B cell (primary cell): ENCODE measurements at regions not wholly inside any gene's neighbourhood (a gene's known extent, or its start where the extent isn't known, plus 50 kb on each side); places are given as distances from the start of the nearest gene placed in this dataset.

Experiments used
- ATAC-seq: fragments of 200-7000 bp; cut with Tn5 transposase; one replicate; pipeline ENCODE4 v1.10.0; 2021; ENCODE audit warnings: low read depth, mild to moderate bottlenecking, moderate number of reproducible peaks, moderate library complexity
- CTCF ChIA-PET: fragments of 350-600 bp; sonication (Branson Sonifier 250); formaldehyde crosslinking; loops from one replicate; lab custom pipeline; 2021; ENCODE audit warnings: antibody characterized with exemption, inconsistent platforms; lab: Charles Lee
- POLR2A ChIA-PET: fragments of 350-600 bp; sonication (Branson Sonifier 250); formaldehyde crosslinking; loops from one replicate; lab custom pipeline; 2021; ENCODE audit warnings: antibody characterized with exemption; lab: Charles Lee
- DNase-seq: peaks from one replicate; pipeline ENCODE4 v3.0.0; 2013
- H2AFZ ChIP-seq: 2 replicates; pipeline ENCODE4 v1.6.1; 2012; ENCODE audit warnings: mild to moderate bottlenecking, low read depth, low read length; ENCODE audit not compliant: insufficient read depth, poor library complexity, severe bottlenecking
- H3K27ac ChIP-seq, 2 donors: 1 replicate in 1 of 2; 2 replicates in 1 of 2; pipeline ENCODE4 v1.5.1; 2012 to 2013; ENCODE audit warnings: low read length in 2 of 2, mild to moderate bottlenecking in 2 of 2, moderate library complexity in 1 of 2
- H3K27me3 ChIP-seq, 4 experiments: fragments of 200-600 bp in 1 of 4; sonication (generic) in 1 of 4; replicated peaks in 1 of 4; 1 replicate in 2 of 4; 2 replicates in 2 of 4; pipeline versions ENCODE4 v1.6.1 to v1.7.0; 2013 to 2016; ENCODE audit warnings: low read length in 3 of 4, mild to moderate bottlenecking in 2 of 4, mixed read lengths in 1 of 4, moderate library complexity in 1 of 4; ENCODE audit not compliant: insufficient read depth in 4 of 4, control insufficient read depth in 3 of 4; ENCODE audit errors: control extremely low read depth in 1 of 4
- H3K36me3 ChIP-seq, 2 experiments: replicated peaks in 1 of 2; 1 replicate in 1 of 2; 2 replicates in 1 of 2; pipeline versions ENCODE4 v1.6.1 to v1.7.1; 2013; ENCODE audit warnings: low read length in 1 of 2; ENCODE audit not compliant: insufficient read depth in 2 of 2, control insufficient read depth in 1 of 2; ENCODE audit errors: control extremely low read depth in 1 of 2, extremely low read depth in 1 of 2
- H3K4me1 ChIP-seq, 2 donors: fragments of 200-600 bp in 1 of 2; sonication (generic) in 1 of 2; 1 replicate in 1 of 2; 2 replicates in 1 of 2; pipeline versions ENCODE4 v1.5.1 to v1.6.1; 2013 to 2017; ENCODE audit warnings: low read length in 2 of 2; ENCODE audit not compliant: control insufficient read depth in 2 of 2, insufficient read depth in 2 of 2
- H3K4me2 ChIP-seq: replicated peaks from 2 replicates; pipeline ENCODE3; 2012; ENCODE audit warnings: mild to moderate bottlenecking, low read depth, low read length; ENCODE audit not compliant: poor library complexity, severe bottlenecking
- H3K4me3 ChIP-seq, 5 experiments: fragments of 200-600 bp in 1 of 5; sonication (generic) in 1 of 5; 1 replicate in 3 of 5; 2 replicates in 2 of 5; pipeline versions ENCODE4 v1.5.1 to v1.7.0; 2011 to 2016; ENCODE audit warnings: low read length in 4 of 5, mild to moderate bottlenecking in 4 of 5, low read depth in 2 of 5, control low read depth in 1 of 5, moderate library complexity in 1 of 5; ENCODE audit not compliant: insufficient read depth in 1 of 5; ENCODE audit errors: control extremely low read depth in 1 of 5, extremely low read depth in 1 of 5
- H3K79me2 ChIP-seq: fragments of 200-600 bp; sonication (generic); one replicate; pipeline ENCODE4 v1.6.0; 2016; ENCODE audit warnings: low read length; ENCODE audit not compliant: control insufficient read depth, insufficient read depth
- H3K9ac ChIP-seq: fragments of 200-600 bp; sonication (generic); 2 replicates; pipeline ENCODE4 v1.6.1; 2017; ENCODE audit warnings: mild to moderate bottlenecking, low read length, moderate library complexity
- H3K9me3 ChIP-seq, 3 donors: one replicate each; pipeline versions ENCODE4 v1.6.1 to v1.7.1; 2013; ENCODE audit warnings: low read length in 2 of 3; ENCODE audit not compliant: control insufficient read depth in 2 of 3, insufficient read depth in 1 of 3; ENCODE audit errors: control extremely low read depth in 1 of 3
- H4K20me1 ChIP-seq: 2 replicates; pipeline ENCODE4 v1.6.0; 2012; ENCODE audit warnings: mild to moderate bottlenecking, low read length; ENCODE audit not compliant: insufficient read depth, control insufficient read depth, poor library complexity, severe bottlenecking
- H3K27ac Mint-ChIP-seq: one replicate; pipeline ENCODE4 v1.8.0; 2021; ENCODE audit warnings: mixed read lengths
- H3K27me3 Mint-ChIP-seq: one replicate; pipeline ENCODE4 v1.8.0; 2021; ENCODE audit warnings: mixed read lengths
- H3K4me1 Mint-ChIP-seq: one replicate; pipeline ENCODE4 v1.8.0; 2021; ENCODE audit warnings: mixed read lengths
- H3K4me3 Mint-ChIP-seq: one replicate; pipeline ENCODE4 v1.8.0; 2021; ENCODE audit warnings: mixed read lengths
- H3K9me3 Mint-ChIP-seq: one replicate; pipeline ENCODE4 v1.8.0; 2022; ENCODE audit warnings: mixed read lengths; ENCODE audit not compliant: insufficient read depth
- CTCF ChIP-seq: fragments of 200-600 bp; IDR thresholded peaks from one replicate; pipeline ENCODE4 v1.8.0; 2022; ENCODE audit warnings: antibody characterized with exemption, mild to moderate bottlenecking
- EZH2 ChIP-seq: IDR thresholded peaks from 2 replicates; pipeline ENCODE4 v1.6.1; 2012; ENCODE audit warnings: borderline replicate concordance, low read depth, mild to moderate bottlenecking, moderate library complexity, low read length; ENCODE audit not compliant: insufficient read depth, poor library complexity, severe bottlenecking
- WGBS: methylation state at CpG from one replicate; pipeline ENCODE4 v1.1.5; 2013; ENCODE audit warnings: missing lambda C conversion rate; ENCODE audit not compliant: insufficient coverage; 5-methylcytosine and 5-hydroxymethylcytosine counted together
- intact Hi-C: fragments of 100-400 bp; cut with micrococcal nuclease; formaldehyde crosslinking; loops from one replicate; pipeline ENCODE4 v1.10.0; 2022

DNA sequence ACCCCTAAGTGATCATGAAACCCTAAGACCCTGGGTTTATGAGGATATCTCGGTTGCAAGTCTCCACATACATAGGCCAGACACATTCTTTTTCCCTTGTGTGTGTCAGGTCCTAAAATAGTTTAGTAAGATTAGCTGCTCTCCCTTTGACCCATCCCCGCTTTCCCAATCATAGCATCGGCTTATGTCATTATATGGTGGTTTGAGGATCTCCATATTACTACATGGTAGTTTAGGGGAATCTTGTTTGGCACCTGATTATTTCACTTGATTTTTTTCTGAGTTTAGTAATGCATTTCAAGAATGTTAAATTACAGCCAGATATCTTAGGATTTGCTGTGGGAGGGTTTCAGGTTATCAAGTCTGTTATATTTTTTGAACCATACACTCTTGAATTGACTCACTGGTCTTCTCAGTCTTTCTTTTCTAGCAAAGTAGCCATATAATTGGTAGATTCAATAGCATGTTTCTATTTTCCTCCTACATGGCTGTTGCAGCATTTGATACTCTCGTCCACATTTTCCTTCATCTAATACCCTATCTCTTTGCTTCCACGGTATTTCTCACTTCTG, 68.3 kb upstream of the TRHDE start:
- intact Hi-C loops, result no loop called here
- no peak overlapping the region for H2AFZ ChIP-seq
- no peak overlapping the region for H3K4me3 Mint-ChIP-seq
- H3K4me1 Mint-ChIP-seq, result no peaks in the 10 kb centered on the region
- H3K9me3 Mint-ChIP-seq, result no peaks in the 10 kb centered on the region
- no peaks in the 10 kb centered on the region for H3K4me1 ChIP-seq
- H3K9me3 ChIP-seq, result peaks cover 0 to 4% (median 0%) of the 10 kb centered on the region in 3 donors
- ATAC-seq (no peak), DNase-seq (no peak)
- POLR2A ChIA-PET, result no interaction called here
- no peaks in the 10 kb centered on the region for H3K79me2 ChIP-seq
- no peak overlapping the region for H3K4me2 ChIP-seq
- no peaks in the 10 kb centered on the region for H4K20me1 ChIP-seq
- no peaks in the 10 kb centered on the region for H3K27me3 ChIP-seq
- 96% methylated on average over 2 of the region's 5 CpGs for WGBS
- H3K27ac Mint-ChIP-seq, result no peak overlapping the region
- no peak overlapping the region for H3K9ac ChIP-seq
- no peaks in the 10 kb centered on the region for H3K36me3 ChIP-seq
- no peak overlapping the region for H3K4me3 ChIP-seq
- H3K27me3 Mint-ChIP-seq, result no peaks in the 10 kb centered on the region
- TF ChIP-seq EZH2 (no peak), CTCF (no peak)
- CTCF ChIA-PET, result no interaction called here
- H3K27ac ChIP-seq, result no peak overlapping the region

- H3K27ac Mint-ChIP-seq, result no peak overlapping the region
- no peak overlapping the region for H3K4me3 Mint-ChIP-seq
- Histone ChIP-seq H3K36me3 (no peaks in the 10 kb centered on the region), H3K4me2 (no peak overlapping the region), H3K79me2 (no peaks in the 10 kb centered on the region), H4K20me1 (no peaks in the 10 kb centered on the region), H2AFZ (no peak overlapping the region), H3K4me3 (no peak overlapping the region), H3K9ac (no peak overlapping the region), H3K9me3 (peaks cover 0 to 4% (median 0%) of the 10 kb centered on the region in 3 donors), H3K4me1 (no peaks in the 10 kb centered on the region), H3K27ac (no peak overlapping the region), H3K27me3 (no peaks in the 10 kb centered on the region)
- ATAC-seq, result no peak
- no peak for TF ChIP-seq CTCF
- TF ChIP-seq EZH2, result no peak
- ChIA-PET CTCF (no interaction called here), POLR2A (no interaction called here)
- DNase-seq, result no peak
- intact Hi-C loops, result no loop called here
- H3K9me3 Mint-ChIP-seq, result no peaks in the 10 kb centered on the region
- no peaks in the 10 kb centered on the region for H3K4me1 Mint-ChIP-seq
- no peaks in the 10 kb centered on the region for H3K27me3 Mint-ChIP-seq
Observed at GRCh38 chr12:72207079-72207478, 65.1 kb upstream of the TRHDE start.
